Brain microvascular endothelial cell (primary cell): ENCODE measurements at regions not wholly inside any gene's neighbourhood (a gene's known extent, or its start where the extent isn't known, plus 50 kb on each side); places are given as distances from the start of the nearest gene placed in this dataset.
"Not testable (repeated sequence)": the region's sequence is repeated elsewhere in the genome, so short reads cannot be mapped to it uniquely, and the experiment has no call there.

Experiments used
- DNase-seq: peaks from one replicate; pipeline ENCODE4 v3.0.0-alpha.2; 2020
- H3K27ac ChIP-seq: fragments of 250-450 bp; sonication (Bioruptor Pico); 2 replicates; pipeline ENCODE4 v1.5.1; 2020; ENCODE audit warnings: mild to moderate bottlenecking, moderate library complexity
- H3K27me3 ChIP-seq: fragments of 250-450 bp; sonication (Bioruptor Pico); replicated peaks from 2 replicates; pipeline ENCODE4 v1.5.1; 2020; ENCODE audit warnings: mild to moderate bottlenecking
- H3K36me3 ChIP-seq: fragments of 250-450 bp; sonication (Bioruptor Pico); replicated peaks from 2 replicates; pipeline ENCODE4 v1.5.1; 2020; ENCODE audit warnings: mild to moderate bottlenecking
- H3K4me3 ChIP-seq: 2 replicates; pipeline ENCODE4 v1.5.1; 2011; ENCODE audit warnings: low read depth, mild to moderate bottlenecking, control low read depth, low read length, moderate library complexity
- in situ Hi-C: cut with HindIII; loops from 2 replicates; pipeline ENCODE4 v1.10.0; 2017; ENCODE audit warnings: low sequenced_read_pairs, low pct_ligation_motif_present
- TF ChIP-seq, protein P1 (sequence below): IDR thresholded peaks from 2 replicates; pipeline ENCODE4 v1.5.1; 2011; ENCODE audit warnings: low read depth, mild to moderate bottlenecking, moderate library complexity, low read length, control low read depth, inconsistent platforms; ENCODE audit errors: missing control alignments

DNA sequence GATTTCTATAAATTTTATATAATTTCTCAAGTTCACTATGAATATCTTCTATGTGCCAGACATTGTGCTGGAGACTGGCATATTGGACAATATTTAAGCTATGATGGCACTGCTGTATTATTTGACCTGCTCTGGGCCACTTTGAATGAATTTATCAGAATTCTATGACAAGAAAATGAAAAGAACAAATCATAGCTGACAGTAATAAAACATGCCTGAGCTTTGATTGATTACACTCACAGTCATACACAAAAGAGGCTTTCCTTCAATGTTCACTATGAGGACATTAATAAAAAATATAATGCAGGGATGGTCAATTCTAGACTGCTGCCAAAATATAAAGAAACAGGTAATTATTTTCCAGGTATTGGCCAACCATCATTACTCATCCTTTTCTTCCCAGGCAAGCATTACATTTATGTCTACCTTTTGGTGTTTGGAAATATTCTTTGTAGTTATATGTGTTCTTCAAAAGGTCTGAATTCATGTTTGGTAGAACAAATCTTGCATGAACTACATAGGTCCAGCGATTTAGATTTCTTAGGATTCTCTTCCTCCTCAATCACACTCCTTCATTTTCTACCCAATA is 81.0 kb upstream of the ALCAM start:
- H3K36me3 ChIP-seq: no peaks in the 10 kb centered on the region
- TF ChIP-seq, protein P1, sequence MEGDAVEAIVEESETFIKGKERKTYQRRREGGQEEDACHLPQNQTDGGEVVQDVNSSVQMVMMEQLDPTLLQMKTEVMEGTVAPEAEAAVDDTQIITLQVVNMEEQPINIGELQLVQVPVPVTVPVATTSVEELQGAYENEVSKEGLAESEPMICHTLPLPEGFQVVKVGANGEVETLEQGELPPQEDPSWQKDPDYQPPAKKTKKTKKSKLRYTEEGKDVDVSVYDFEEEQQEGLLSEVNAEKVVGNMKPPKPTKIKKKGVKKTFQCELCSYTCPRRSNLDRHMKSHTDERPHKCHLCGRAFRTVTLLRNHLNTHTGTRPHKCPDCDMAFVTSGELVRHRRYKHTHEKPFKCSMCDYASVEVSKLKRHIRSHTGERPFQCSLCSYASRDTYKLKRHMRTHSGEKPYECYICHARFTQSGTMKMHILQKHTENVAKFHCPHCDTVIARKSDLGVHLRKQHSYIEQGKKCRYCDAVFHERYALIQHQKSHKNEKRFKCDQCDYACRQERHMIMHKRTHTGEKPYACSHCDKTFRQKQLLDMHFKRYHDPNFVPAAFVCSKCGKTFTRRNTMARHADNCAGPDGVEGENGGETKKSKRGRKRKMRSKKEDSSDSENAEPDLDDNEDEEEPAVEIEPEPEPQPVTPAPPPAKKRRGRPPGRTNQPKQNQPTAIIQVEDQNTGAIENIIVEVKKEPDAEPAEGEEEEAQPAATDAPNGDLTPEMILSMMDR: no peak
- in situ Hi-C loops: no loop called here

GRCh38 chr3:105293441-105293840 is 73.3 kb upstream of the ALCAM start:
- Histone ChIP-seq H3K36me3 (no peaks in the 10 kb centered on the region), H3K4me3 (no peak overlapping the region), H3K27ac (no peak overlapping the region), H3K27me3 (no peaks in the 10 kb centered on the region)
- in situ Hi-C loops: no loop called here
- no peak for DNase-seq
- TF ChIP-seq, protein P1: no peak

More for the DNA sequence above, 81.0 kb upstream of the ALCAM start:
- H3K4me3 ChIP-seq: no peak overlapping the region
- no peaks in the 10 kb centered on the region for H3K27me3 ChIP-seq
- H3K27ac ChIP-seq: no peak overlapping the region
- no peak for DNase-seq

DNA sequence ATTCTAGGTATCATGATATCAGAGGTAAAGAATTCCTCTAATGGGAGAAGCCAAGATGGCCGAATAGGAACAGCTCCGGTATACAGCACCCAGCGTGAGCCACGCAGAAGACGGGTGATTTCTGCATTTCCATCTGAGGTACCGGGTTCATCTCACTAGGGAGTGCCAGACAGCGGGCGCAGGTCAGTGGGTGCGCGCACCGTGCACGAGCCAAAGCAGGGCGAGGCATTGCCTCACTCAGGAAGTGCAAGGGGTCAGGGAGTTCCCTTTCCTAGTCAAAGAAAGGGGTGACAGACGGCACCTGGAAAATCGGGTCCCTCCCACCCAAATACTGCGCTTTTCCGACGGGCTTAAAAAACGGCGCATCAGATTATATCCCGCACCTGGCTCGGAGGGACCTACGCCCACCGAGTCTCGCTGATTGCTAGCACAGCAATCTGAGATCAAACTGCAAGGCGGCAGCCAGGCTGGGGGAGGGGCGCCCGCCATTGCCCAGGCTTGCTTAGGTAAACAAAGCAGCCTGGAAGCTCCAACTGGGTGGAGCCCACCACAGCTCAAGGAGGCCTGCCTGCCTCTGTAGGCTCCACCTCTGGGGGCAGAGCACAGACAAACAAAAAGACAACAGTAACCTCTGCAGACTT is 70.4 kb upstream of the ALCAM start:
- H3K36me3 ChIP-seq, DNase-seq, in situ Hi-C loops, H3K4me3 ChIP-seq, H3K27ac ChIP-seq, H3K27me3 ChIP-seq: not testable (repeated sequence)

DNA sequence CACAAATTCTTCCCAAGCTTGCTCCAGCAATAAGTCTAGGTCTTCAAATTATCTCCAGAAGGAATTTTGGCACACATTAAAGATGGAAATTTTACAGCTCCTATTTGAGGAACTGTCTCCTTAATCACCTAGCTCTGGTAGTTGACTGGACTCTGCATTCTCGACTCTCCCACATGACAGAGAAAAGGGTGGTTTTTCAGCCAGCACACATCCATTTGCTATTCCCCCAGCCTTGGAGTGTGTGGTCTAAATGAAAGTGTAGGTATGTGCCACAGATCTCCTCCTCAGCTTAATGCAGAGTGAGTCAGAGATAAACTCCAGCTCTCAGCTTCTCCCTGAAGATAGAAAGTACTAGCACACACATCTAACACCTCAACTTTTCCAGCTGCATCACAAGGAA is 62.2 kb upstream of the ALCAM start:
- H3K27ac ChIP-seq: no peak overlapping the region
- no peaks in the 10 kb centered on the region for H3K36me3 ChIP-seq
- TF ChIP-seq, protein P1: no peak
- DNase-seq: peak; percentile 33
- in situ Hi-C loops: no loop called here
- H3K4me3 ChIP-seq: no peak overlapping the region
- H3K27me3 ChIP-seq: no peaks in the 10 kb centered on the region

DNA sequence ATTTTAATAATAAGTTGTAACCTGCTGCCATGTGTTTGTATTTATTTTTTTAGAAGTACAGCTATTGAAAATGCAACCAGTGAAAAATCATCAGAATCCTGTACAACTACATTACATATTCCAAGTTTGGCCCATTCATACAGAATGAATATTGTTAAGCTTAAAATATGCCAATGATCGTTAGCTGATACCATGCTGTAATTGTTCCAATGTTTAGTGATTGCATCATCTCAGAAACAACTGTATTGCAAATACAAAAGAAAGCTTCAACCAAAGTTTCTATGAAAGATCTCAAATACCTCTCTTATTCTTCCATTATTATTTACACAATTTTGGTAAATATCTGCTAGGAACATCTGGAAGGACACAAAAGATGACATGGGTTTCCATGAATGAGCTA is 51.6 kb upstream of the ALCAM start:
- in situ Hi-C loops: no loop called here
- Histone ChIP-seq H3K27ac (no peak overlapping the region), H3K4me3 (no peak overlapping the region), H3K36me3 (no peaks in the 10 kb centered on the region), H3K27me3 (no peaks in the 10 kb centered on the region)
- no peak for DNase-seq
- TF ChIP-seq, protein P1: no peak

GRCh38 chr3:105315815-105316214 is 50.9 kb upstream of the ALCAM start:
- in situ Hi-C loops: no loop called here
- Histone ChIP-seq H3K36me3 (no peaks in the 10 kb centered on the region), H3K27me3 (no peaks in the 10 kb centered on the region), H3K27ac (no peak overlapping the region), H3K4me3 (no peak overlapping the region)
- DNase-seq: no peak
- TF ChIP-seq, protein P1: no peak
